A549 (cell line): ENCODE measurements at regions not wholly inside any gene's neighbourhood (a gene's known extent, or its start where the extent isn't known, plus 50 kb on each side); places are given as distances from the start of the nearest gene placed in this dataset.

ENCODE experiments used
- ATAC-seq, 2 experiments: fragments of 200-7000 bp in 1 of 2; fragments of >200 bp in 1 of 2; cut with Nextera tagmentation in 1 of 2; cut with Tn5 transposase in 1 of 2; 3 replicates each; pipeline versions ENCODE4 v1.8.0 to v1.9.1; 2018 to 2020; ENCODE audit warnings: mild to moderate bottlenecking in 1 of 2, moderate library complexity in 1 of 2
- CTCF ChIA-PET: fragments of 300-600 bp; sonication (Branson Sonifier 250); formaldehyde crosslinking; extraction: SDS; loops from one replicate; lab custom pipeline; 2021; ENCODE audit warnings: antibody characterized with exemption, inconsistent platforms; lab: Yijun Ruan, JAX
- POLR2A ChIA-PET: fragments of 350-600 bp; formaldehyde crosslinking; extraction: SDS; loops from one replicate; lab custom pipeline; 2021; ENCODE audit warnings: antibody characterized with exemption, inconsistent platforms; lab: Yijun Ruan, JAX
- DNase-seq, 2 experiments: peaks; one replicate each; pipeline versions ENCODE4 v3.0.0 to v3.0.0-alpha.2; 2011 to 2016; ENCODE audit warnings: low read depth in 1 of 2, low spot score in 1 of 2
- FAIRE-seq: peaks from 2 replicates; lab custom pipeline; 2011; peaks lifted over from hg19 to GRCh38; lab: Jason Lieb, UNC
- H3K27ac ChIP-seq, 2 experiments: fragments of >200 bp; sonication (Bioruptor Twin); formaldehyde crosslinking; 3 replicates each; pipeline ENCODE4 v1.5.1; 2016 to 2017
- H3K4me1 ChIP-seq: fragments of >200 bp; sonication (Bioruptor Twin); formaldehyde crosslinking; 3 replicates; pipeline ENCODE4 v1.6.1; 2016
- H3K4me2 ChIP-seq: fragments of >200 bp; sonication (Bioruptor Twin); formaldehyde crosslinking; 3 replicates; pipeline ENCODE4 v1.6.1; 2016
- H3K4me3 ChIP-seq: fragments of >200 bp; sonication (Bioruptor Twin); formaldehyde crosslinking; 3 replicates; pipeline ENCODE4 v1.5.1; 2016
- H3K9me3 ChIP-seq: fragments of >200 bp; sonication (Bioruptor Twin); formaldehyde crosslinking; 3 replicates; pipeline ENCODE4 v1.6.1; 2016
- BHLHE40 ChIP-seq: IDR thresholded peaks from 2 replicates; pipeline ENCODE4 v1.6.1; 2012; ENCODE audit warnings: low read depth, low read length, inconsistent platforms
- CBX2 ChIP-seq: fragments of 200-600 bp; sonication (generic); IDR thresholded peaks from 2 replicates; pipeline ENCODE4 v1.6.1; 2016; ENCODE audit warnings: low read depth, mild to moderate bottlenecking, borderline replicate concordance
- CEBPB ChIP-seq, 2 experiments: fragments of >200 bp in 1 of 2; sonication (Bioruptor Twin) in 1 of 2; formaldehyde crosslinking in 1 of 2; IDR thresholded peaks; 2 replicates each; pipeline ENCODE4 v1.6.1; 2012 to 2016
- CHD4 ChIP-seq: fragments of 200-600 bp; sonication (generic); IDR thresholded peaks from 2 replicates; pipeline ENCODE4 v1.6.1; 2016; ENCODE audit warnings: antibody characterized with exemption, mild to moderate bottlenecking, borderline replicate concordance
- EHF ChIP-seq: fragments of 250-450 bp; sonication (Bioruptor Pico); IDR thresholded peaks from 2 replicates; pipeline ENCODE4 v1.5.0; 2020; ENCODE audit warnings: mild to moderate bottlenecking
- EHMT2 ChIP-seq: fragments of 200-600 bp; sonication (generic); IDR thresholded peaks from 2 replicates; pipeline ENCODE4 v1.6.1; 2016; ENCODE audit warnings: antibody characterized with exemption, low read depth, mild to moderate bottlenecking, moderate library complexity
- FOSB ChIP-seq: fragments of 250-450 bp; sonication (Bioruptor Pico); IDR thresholded peaks from 2 replicates; pipeline ENCODE4 v1.5.0; 2020; ENCODE audit warnings: mild to moderate bottlenecking, moderate library complexity
- FOSL2 ChIP-seq, 2 experiments: fragments of 450-650 bp in 1 of 2; fragments of >200 bp in 1 of 2; sonication (Bioruptor Twin) in 1 of 2; formaldehyde crosslinking; IDR thresholded peaks; 2 replicates each; pipeline versions ENCODE4 v1.5.0 to v1.6.1; 2016 to 2020; ENCODE audit warnings: mild to moderate bottlenecking in 1 of 2, moderate library complexity in 1 of 2
- HDAC2 ChIP-seq: fragments of 200-600 bp; sonication (generic); IDR thresholded peaks from 2 replicates; pipeline ENCODE4 v1.6.1; 2016
- JUN ChIP-seq, 2 experiments: fragments of >200 bp; sonication (Bioruptor Twin); formaldehyde crosslinking; IDR thresholded peaks; 2 replicates in 1 of 2; 3 replicates in 1 of 2; pipeline ENCODE4 v1.6.1; 2016 to 2017
- MAFK ChIP-seq: fragments of 450-650 bp; IDR thresholded peaks from 2 replicates; pipeline ENCODE4 v1.6.1; 2014; ENCODE audit not compliant: partially characterized antibody
- MAZ ChIP-seq: fragments of 150-350 bp; IDR thresholded peaks from 2 replicates; pipeline ENCODE4 v1.6.1; 2014; ENCODE audit warnings: antibody characterized with exemption, low read depth, low read length, borderline replicate concordance
- NPAS2 ChIP-seq: fragments of 250-450 bp; sonication (Bioruptor Pico); IDR thresholded peaks from 2 replicates; pipeline ENCODE4 v1.8.0; 2022; ENCODE audit warnings: mild to moderate bottlenecking, moderate library complexity, borderline replicate concordance
- PHF8 ChIP-seq: fragments of 200-600 bp; sonication (generic); IDR thresholded peaks from 2 replicates; pipeline ENCODE4 v1.6.1; 2016; ENCODE audit warnings: low read depth, mild to moderate bottlenecking, antibody characterized with exemption, moderate library complexity, borderline replicate concordance
- SMC3 ChIP-seq: fragments of >200 bp; sonication (Bioruptor Twin); formaldehyde crosslinking; IDR thresholded peaks from 3 replicates; pipeline ENCODE4 v1.6.1; 2018; ENCODE audit warnings: inconsistent platforms
- SREBF2 ChIP-seq: fragments of 450-650 bp; IDR thresholded peaks from 2 replicates; pipeline ENCODE4 v1.6.1; 2014; ENCODE audit warnings: mild to moderate bottlenecking, moderate library complexity
- WGBS: methylation state at CpG from one replicate; pipeline ENCODE4 v1.1.6; 2017; ENCODE audit errors: missing lambda C conversion rate; 5-methylcytosine and 5-hydroxymethylcytosine counted together
- TF ChIP-seq, protein P1 (sequence below): IDR thresholded peaks from 2 replicates; pipeline ENCODE4 v1.6.1; 2012
- TF ChIP-seq, protein P2 (sequence below): fragments of 450-650 bp; IDR thresholded peaks from 2 replicates; pipeline ENCODE4 v1.6.1; 2014; ENCODE audit warnings: antibody characterized with exemption
- TF ChIP-seq, protein P3 (sequence below): fragments of 250-450 bp; sonication (Bioruptor Pico); IDR thresholded peaks from 2 replicates; pipeline ENCODE4 v1.5.0; 2020; ENCODE audit warnings: low read depth, mild to moderate bottlenecking, moderate library complexity
- TF ChIP-seq, protein P4 (sequence below): fragments of 200-600 bp; sonication (generic); IDR thresholded peaks from 2 replicates; pipeline ENCODE4 v1.6.1; 2016; ENCODE audit warnings: antibody characterized with exemption, mild to moderate bottlenecking, moderate library complexity
- TF ChIP-seq, protein P5 (sequence below): IDR thresholded peaks from 2 replicates; pipeline ENCODE4 v1.6.1; 2012; ENCODE audit warnings: low read depth, borderline replicate concordance
- TF ChIP-seq, protein P6 (sequence below): fragments of 250-450 bp; sonication (Bioruptor Pico); IDR thresholded peaks from 2 replicates; pipeline ENCODE4 v1.5.0; 2021; ENCODE audit warnings: mild to moderate bottlenecking, moderate library complexity, borderline replicate concordance

DNA sequence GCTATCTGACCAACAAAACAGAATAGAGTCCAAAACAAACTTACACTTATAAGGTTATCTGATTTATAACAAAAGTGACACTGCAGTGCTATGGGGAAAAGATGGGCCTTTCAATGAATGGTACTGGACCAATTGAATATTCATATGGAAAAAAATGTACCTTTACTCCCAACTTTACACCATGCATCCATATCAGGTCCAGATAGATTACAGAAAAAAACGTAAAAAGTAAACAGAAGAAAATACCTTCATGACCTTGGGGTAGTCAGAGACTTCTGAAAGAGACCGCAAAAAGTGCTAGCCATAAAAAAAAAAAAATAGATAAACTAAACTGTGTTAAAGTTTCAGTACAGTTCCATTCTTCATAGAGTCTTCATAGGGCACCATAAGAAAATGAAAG is 308.3 kb downstream of the GXYLT1 start:
- no peak for ATAC-seq
- Histone ChIP-seq H3K9me3 (no peaks in the 10 kb centered on the region), H3K4me1 (no peaks in the 10 kb centered on the region), H3K4me3 (no peak overlapping the region), H3K4me2 (no peak overlapping the region), H3K27ac (no peak overlapping the region)
- POLR2A ChIA-PET, result no interaction called here
- TF ChIP-seq SMC3 (no peak), MAZ (no peak), FOSB (CRISPR knock-in tag) (no peak), CEBPB (IDR thresholded peaks at IDR 0.05) (no peak), CHD4 (no peak), PHF8 (no peak), EHF (CRISPR knock-in tag) (no peak), HDAC2 (no peak), SREBF2 (no peak), MAFK (no peak)
- TF ChIP-seq, protein P1, sequence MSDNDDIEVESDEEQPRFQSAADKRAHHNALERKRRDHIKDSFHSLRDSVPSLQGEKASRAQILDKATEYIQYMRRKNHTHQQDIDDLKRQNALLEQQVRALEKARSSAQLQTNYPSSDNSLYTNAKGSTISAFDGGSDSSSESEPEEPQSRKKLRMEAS, result no peak
- TF ChIP-seq, protein P2, sequence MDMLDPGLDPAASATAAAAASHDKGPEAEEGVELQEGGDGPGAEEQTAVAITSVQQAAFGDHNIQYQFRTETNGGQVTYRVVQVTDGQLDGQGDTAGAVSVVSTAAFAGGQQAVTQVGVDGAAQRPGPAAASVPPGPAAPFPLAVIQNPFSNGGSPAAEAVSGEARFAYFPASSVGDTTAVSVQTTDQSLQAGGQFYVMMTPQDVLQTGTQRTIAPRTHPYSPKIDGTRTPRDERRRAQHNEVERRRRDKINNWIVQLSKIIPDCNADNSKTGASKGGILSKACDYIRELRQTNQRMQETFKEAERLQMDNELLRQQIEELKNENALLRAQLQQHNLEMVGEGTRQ, result no peak
- TF ChIP-seq, protein P3, sequence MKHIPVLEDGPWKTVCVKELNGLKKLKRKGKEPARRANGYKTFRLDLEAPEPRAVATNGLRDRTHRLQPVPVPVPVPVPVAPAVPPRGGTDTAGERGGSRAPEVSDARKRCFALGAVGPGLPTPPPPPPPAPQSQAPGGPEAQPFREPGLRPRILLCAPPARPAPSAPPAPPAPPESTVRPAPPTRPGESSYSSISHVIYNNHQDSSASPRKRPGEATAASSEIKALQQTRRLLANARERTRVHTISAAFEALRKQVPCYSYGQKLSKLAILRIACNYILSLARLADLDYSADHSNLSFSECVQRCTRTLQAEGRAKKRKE (CRISPR knock-in tag), result no peak
- TF ChIP-seq, protein P4, sequence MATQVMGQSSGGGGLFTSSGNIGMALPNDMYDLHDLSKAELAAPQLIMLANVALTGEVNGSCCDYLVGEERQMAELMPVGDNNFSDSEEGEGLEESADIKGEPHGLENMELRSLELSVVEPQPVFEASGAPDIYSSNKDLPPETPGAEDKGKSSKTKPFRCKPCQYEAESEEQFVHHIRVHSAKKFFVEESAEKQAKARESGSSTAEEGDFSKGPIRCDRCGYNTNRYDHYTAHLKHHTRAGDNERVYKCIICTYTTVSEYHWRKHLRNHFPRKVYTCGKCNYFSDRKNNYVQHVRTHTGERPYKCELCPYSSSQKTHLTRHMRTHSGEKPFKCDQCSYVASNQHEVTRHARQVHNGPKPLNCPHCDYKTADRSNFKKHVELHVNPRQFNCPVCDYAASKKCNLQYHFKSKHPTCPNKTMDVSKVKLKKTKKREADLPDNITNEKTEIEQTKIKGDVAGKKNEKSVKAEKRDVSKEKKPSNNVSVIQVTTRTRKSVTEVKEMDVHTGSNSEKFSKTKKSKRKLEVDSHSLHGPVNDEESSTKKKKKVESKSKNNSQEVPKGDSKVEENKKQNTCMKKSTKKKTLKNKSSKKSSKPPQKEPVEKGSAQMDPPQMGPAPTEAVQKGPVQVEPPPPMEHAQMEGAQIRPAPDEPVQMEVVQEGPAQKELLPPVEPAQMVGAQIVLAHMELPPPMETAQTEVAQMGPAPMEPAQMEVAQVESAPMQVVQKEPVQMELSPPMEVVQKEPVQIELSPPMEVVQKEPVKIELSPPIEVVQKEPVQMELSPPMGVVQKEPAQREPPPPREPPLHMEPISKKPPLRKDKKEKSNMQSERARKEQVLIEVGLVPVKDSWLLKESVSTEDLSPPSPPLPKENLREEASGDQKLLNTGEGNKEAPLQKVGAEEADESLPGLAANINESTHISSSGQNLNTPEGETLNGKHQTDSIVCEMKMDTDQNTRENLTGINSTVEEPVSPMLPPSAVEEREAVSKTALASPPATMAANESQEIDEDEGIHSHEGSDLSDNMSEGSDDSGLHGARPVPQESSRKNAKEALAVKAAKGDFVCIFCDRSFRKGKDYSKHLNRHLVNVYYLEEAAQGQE, result no peak
- CTCF ChIA-PET, result no interaction called here
- no peak for FAIRE-seq
- 44% methylated on average over 2 of the region's 2 CpGs for WGBS
- no peak for DNase-seq

DNA sequence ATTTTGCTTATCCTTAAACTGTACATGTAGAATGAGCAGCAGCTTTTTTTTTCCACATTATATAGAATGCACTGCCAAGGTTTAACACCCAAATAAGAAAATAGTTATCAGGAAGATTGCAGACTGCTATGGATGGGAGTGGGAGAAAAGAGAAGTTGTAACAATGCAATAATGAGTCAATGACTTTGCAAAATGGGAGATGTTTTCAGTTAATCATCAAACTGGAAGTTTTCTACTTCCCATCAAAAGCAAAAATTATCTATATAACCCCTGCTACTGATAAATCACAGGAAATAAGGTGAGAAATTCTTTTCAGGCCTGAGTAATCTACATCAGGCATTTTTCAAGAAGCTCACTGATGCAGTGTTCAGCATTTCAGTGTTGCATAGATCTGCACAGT is 309.1 kb downstream of the GXYLT1 start:
- TF ChIP-seq BHLHE40 (no peak), PHF8 (no peak), EHMT2 (no peak), JUN (IDR thresholded peaks at IDR 0.05) (no peak), CBX2 (no peak), FOSL2 (IDR thresholded peaks at IDR 0.05) (no peak), FOSL2 (CRISPR knock-in tag; IDR thresholded peaks at IDR 0.05) (no peak), NPAS2 (no peak)
- TF ChIP-seq, protein P5, sequence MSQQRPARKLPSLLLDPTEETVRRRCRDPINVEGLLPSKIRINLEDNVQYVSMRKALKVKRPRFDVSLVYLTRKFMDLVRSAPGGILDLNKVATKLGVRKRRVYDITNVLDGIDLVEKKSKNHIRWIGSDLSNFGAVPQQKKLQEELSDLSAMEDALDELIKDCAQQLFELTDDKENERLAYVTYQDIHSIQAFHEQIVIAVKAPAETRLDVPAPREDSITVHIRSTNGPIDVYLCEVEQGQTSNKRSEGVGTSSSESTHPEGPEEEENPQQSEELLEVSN, result no peak
- TF ChIP-seq, protein P6, sequence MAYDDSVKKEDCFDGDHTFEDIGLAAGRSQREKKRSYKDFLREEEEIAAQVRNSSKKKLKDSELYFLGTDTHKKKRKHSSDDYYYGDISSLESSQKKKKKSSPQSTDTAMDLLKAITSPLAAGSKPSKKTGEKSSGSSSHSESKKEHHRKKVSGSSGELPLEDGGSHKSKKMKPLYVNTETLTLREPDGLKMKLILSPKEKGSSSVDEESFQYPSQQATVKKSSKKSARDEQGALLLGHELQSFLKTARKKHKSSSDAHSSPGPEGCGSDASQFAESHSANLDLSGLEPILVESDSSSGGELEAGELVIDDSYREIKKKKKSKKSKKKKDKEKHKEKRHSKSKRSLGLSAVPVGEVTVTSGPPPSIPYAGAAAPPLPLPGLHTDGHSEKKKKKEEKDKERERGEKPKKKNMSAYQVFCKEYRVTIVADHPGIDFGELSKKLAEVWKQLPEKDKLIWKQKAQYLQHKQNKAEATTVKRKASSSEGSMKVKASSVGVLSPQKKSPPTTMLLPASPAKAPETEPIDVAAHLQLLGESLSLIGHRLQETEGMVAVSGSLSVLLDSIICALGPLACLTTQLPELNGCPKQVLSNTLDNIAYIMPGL (CRISPR knock-in tag), result no peak
- Histone ChIP-seq H3K4me2 (no peak overlapping the region), H3K9me3 (no peaks in the 10 kb centered on the region), H3K4me1 (no peaks in the 10 kb centered on the region), H3K4me3 (no peak overlapping the region), H3K27ac (no peak overlapping the region)
- ChIA-PET POLR2A (no interaction called here), CTCF (no interaction called here)
- DNase-seq (no peak), ATAC-seq (no peak), FAIRE-seq (no peak)
